MCF 10A (cell line): ENCODE measurements at regions not wholly inside any gene's neighbourhood (a gene's known extent, or its start where the extent isn't known, plus 50 kb on each side); places are given as distances from the start of the nearest gene placed in this dataset.

ENCODE experiments used
- BruUV-seq: library from RNA; stranded (reverse); fragments of 400-500 nt; replicated peaks from 2 replicates; lab custom pipeline; 2021; lab: Mats Ljungman, UMichigan
- CTCF ChIA-PET: fragments of 300-600 bp; sonication (Branson Sonifier 250); formaldehyde crosslinking; extraction: SDS; loops from one replicate; lab custom pipeline; 2021; ENCODE audit warnings: antibody characterized with exemption, inconsistent platforms; lab: Yijun Ruan, JAX
- POLR2A ChIA-PET: fragments of 300-600, 350-650 bp; sonication (Branson Sonifier 250); formaldehyde crosslinking; extraction: SDS; loops from one replicate; lab custom pipeline; 2020; ENCODE audit warnings: antibody characterized with exemption, inconsistent platforms; lab: Yijun Ruan, JAX
- DNase-seq: peaks from one replicate; pipeline ENCODE4 v3.0.0-alpha.2; 2018; ENCODE audit not compliant: unreplicated experiment
- H3K27ac Mint-ChIP-seq: one replicate; pipeline ENCODE4 v1.8.0; 2022; ENCODE audit warnings: mild to moderate bottlenecking, low read depth, mixed read lengths; ENCODE audit not compliant: unreplicated experiment
- H3K27me3 Mint-ChIP-seq: one replicate; pipeline ENCODE4 v1.8.0; 2022; ENCODE audit warnings: mixed read lengths; ENCODE audit not compliant: insufficient read depth, unreplicated experiment
- H3K36me3 Mint-ChIP-seq: one replicate; pipeline ENCODE4 v1.8.0; 2022; ENCODE audit warnings: mild to moderate bottlenecking, moderate library complexity, mixed read lengths; ENCODE audit not compliant: insufficient read depth, unreplicated experiment
- H3K4me1 Mint-ChIP-seq: one replicate; pipeline ENCODE4 v1.8.0; 2022; ENCODE audit warnings: mixed read lengths; ENCODE audit not compliant: insufficient read depth, unreplicated experiment
- H3K4me3 Mint-ChIP-seq: one replicate; pipeline ENCODE4 v1.8.0; 2022; ENCODE audit warnings: mild to moderate bottlenecking, moderate library complexity, mixed read lengths; ENCODE audit not compliant: unreplicated experiment
- H3K9me3 Mint-ChIP-seq: one replicate; pipeline ENCODE4 v1.8.0; 2022; ENCODE audit warnings: mixed read lengths; ENCODE audit not compliant: unreplicated experiment
- intact Hi-C: fragments of 100-400 bp; cut with micrococcal nuclease; formaldehyde crosslinking; loops from 2 replicates; pipeline ENCODE4 v1.14.1; 2022
- TF ChIP-seq, protein P1 (sequence below): fragments of 200-600 bp; IDR thresholded peaks from one replicate; pipeline ENCODE4 v1.8.0; 2022; ENCODE audit warnings: antibody characterized with exemption, mild to moderate bottlenecking; ENCODE audit not compliant: unreplicated experiment

DNA sequence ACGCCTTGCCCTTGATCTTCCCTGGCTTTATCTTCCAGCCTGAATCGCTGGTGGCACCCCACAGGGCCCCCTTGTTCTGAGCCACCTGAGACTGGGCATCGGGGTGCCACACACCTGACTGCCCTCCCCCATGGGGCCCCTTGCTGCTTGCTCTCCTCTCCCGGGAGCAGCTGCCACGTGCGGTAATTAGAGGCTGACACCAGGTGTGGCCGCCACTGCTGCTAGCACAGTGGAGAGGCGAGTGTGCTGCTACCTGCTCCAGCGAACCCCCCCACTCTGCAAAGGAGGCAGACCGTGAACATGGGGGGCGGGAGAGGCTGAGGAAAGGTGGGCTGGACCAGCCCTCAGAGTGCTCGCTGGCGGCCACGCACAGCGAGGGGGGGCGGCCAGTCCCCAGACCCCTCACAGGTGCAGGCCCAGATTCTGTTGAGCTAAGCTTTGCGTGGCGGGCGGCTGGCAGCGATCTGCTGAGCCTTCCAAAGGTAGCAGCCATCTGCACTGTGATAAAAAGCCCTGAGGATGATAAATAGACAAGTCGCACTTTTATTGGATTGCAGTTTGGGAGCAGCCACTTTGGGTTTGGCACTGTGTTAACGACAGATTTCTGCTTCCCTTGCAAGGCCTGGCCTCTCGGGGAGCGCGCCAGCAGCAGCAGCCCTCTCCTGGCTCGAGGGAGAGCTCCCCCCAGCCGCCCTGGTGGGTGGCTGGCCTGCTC, 167.9 kb upstream of the GSE1 start:
- Mint-ChIP-seq H3K36me3 (peaks cover 13% of the 10 kb centered on the region), H3K4me1 (no peaks in the 10 kb centered on the region), H3K27ac (no peak overlapping the region), H3K9me3 (no peaks in the 10 kb centered on the region), H3K4me3 (no peak overlapping the region), H3K27me3 (no peaks in the 10 kb centered on the region)
- no peak for DNase-seq
- BruUV-seq = no TSS peak
- intact Hi-C loops = no loop called here
- CTCF ChIA-PET = interaction anchor here (0.7 kb wide), 1 partner anchor 1854 kb away, joined by 3 read pairs; no protein-coding TSS in a partner anchor
- POLR2A ChIA-PET = no interaction called here
- TF ChIP-seq, protein P1, sequence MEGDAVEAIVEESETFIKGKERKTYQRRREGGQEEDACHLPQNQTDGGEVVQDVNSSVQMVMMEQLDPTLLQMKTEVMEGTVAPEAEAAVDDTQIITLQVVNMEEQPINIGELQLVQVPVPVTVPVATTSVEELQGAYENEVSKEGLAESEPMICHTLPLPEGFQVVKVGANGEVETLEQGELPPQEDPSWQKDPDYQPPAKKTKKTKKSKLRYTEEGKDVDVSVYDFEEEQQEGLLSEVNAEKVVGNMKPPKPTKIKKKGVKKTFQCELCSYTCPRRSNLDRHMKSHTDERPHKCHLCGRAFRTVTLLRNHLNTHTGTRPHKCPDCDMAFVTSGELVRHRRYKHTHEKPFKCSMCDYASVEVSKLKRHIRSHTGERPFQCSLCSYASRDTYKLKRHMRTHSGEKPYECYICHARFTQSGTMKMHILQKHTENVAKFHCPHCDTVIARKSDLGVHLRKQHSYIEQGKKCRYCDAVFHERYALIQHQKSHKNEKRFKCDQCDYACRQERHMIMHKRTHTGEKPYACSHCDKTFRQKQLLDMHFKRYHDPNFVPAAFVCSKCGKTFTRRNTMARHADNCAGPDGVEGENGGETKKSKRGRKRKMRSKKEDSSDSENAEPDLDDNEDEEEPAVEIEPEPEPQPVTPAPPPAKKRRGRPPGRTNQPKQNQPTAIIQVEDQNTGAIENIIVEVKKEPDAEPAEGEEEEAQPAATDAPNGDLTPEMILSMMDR = no peak

DNA sequence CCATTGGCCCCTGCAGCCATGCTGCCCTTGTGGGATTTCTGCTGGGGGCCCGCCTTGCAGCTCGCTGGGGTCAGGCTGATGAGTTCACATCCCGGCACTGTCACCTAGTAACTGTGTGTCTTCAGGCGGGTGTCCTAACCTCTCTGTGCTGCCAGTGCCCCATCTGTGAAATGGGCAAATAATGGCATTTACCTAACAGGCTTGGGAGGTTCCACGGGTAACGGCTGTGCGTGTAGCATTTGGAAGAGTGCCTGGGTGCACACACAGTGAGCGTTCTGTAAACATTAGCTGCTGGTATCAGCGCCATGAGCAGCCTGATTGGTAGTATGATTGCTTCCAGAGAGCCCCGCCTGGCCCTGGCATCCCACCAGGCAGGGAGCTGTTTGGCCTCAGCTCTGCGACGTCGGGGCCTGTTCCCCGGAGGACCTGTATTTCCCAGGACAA, 167.3 kb upstream of the GSE1 start:
- no peaks in the 10 kb centered on the region for H3K4me1 Mint-ChIP-seq
- peaks cover 13% of the 10 kb centered on the region for H3K36me3 Mint-ChIP-seq
- DNase-seq = no peak
- ChIA-PET CTCF (interaction anchor here (0.7 kb wide), 1 partner anchor 1853 kb away, joined by 3 read pairs; no protein-coding TSS in a partner anchor), POLR2A (no interaction called here)
- H3K27ac Mint-ChIP-seq = no peak overlapping the region
- intact Hi-C loops = no loop called here
- no peak overlapping the region for H3K4me3 Mint-ChIP-seq
- H3K27me3 Mint-ChIP-seq = no peaks in the 10 kb centered on the region
- BruUV-seq = no TSS peak
- no peaks in the 10 kb centered on the region for H3K9me3 Mint-ChIP-seq
- TF ChIP-seq, protein P1 = no peak

DNA sequence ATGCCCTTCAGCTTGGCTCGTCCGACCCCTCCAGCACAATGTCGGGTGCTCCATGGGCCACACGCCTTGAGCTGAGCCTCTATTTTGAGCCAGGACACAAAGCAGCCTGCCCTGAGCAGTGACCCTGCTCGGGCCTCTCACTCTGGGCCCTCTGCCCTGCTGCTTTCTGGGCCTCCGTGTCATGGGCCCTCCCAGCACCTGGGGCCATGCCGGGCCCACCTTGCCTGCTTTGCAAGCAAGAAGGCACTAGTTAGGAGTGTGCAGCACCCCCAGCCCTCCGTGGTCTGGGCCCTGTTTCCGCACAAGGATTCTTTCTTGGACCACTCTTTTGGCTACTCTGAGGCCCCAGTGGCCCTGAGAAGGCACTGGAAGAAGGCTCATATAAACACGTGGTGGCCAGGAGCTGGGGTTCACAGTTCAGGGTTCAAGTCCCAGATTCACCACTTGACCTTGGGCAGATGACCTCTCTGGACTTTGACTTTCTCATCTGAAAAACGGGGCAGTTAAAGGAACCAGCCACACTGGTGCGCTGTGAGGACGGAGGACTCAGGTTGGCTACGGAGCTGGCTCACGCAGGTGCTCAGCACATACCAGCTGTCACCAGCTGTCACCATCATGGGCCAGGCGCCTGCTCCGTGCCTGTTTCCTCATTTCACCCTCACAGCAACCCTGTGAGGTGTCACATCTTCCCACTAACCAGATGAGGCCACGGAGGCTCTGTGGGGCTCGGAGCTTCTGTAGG, 166.0 kb upstream of the GSE1 start:
- TF ChIP-seq, protein P1 = no peak
- H3K9me3 Mint-ChIP-seq = no peaks in the 10 kb centered on the region
- H3K4me1 Mint-ChIP-seq = no peaks in the 10 kb centered on the region
- no peak overlapping the region for H3K4me3 Mint-ChIP-seq
- no TSS peak for BruUV-seq
- no peaks in the 10 kb centered on the region for H3K27me3 Mint-ChIP-seq
- H3K36me3 Mint-ChIP-seq = peaks cover 9% of the 10 kb centered on the region
- POLR2A ChIA-PET = interaction anchor here (0.6 to 1.2 kb wide), 3 partner anchors 15 to 114 kb away, joined by 3 read pairs; no protein-coding TSS in a partner anchor
- no peak overlapping the region for H3K27ac Mint-ChIP-seq
- no peak for DNase-seq
- intact Hi-C loops = no loop called here
- CTCF ChIA-PET = interaction anchor here (0.7 to 1.1 kb wide), 3 partner anchors 106 to 332 kb away, joined by 3 to 5 read pairs (median 4); no protein-coding TSS in a partner anchor
